Stomach (tissue), 8 donors: ENCODE measurements at regions not wholly inside any gene's neighbourhood (a gene's known extent, or its start where the extent isn't known, plus 50 kb on each side); places are given as distances from the start of the nearest gene placed in this dataset.
A peak's percentile ranks its signal among the peaks of the same experiment; 100 is the strongest.

Experiments
- DNase-seq, 2 donors: peaks; one replicate each; pipeline versions ENCODE4 v3.0.0 to v3.0.0-alpha.2; 2013 to 2019
- H3K27ac ChIP-seq, 5 donors: fragments of 200-600 bp in 4 of 5; sonication (generic) in 4 of 5; one replicate each; pipeline ENCODE4 v1.5.1; 2013 to 2019; ENCODE audit warnings: mild to moderate bottlenecking in 1 of 5, moderate library complexity in 1 of 5
- H3K27me3 ChIP-seq, 3 donors: fragments of 200-600 bp; sonication (generic); one replicate each; pipeline ENCODE4 v1.5.1; 2017 to 2019; ENCODE audit warnings: mixed run types in 1 of 3
- H3K36me3 ChIP-seq, 4 donors: fragments of 200-600 bp; sonication (generic); 1 replicate in 3 of 4; 2 replicates in 1 of 4; pipeline ENCODE4 v1.5.1; 2016 to 2019
- H3K4me1 ChIP-seq, 4 donors: fragments of 200-600 bp; sonication (generic); one replicate each; pipeline ENCODE4 v1.5.1; 2016 to 2019
- H3K4me3 ChIP-seq, 4 donors: fragments of 200-600 bp; sonication (generic) in 3 of 4; one replicate each; pipeline ENCODE4 v1.5.1; 2016 to 2019; ENCODE audit warnings: mild to moderate bottlenecking in 1 of 4
- H3K9me3 ChIP-seq, 4 donors: fragments of 200-600 bp; sonication (generic); one replicate each; pipeline ENCODE4 v1.5.1; 2016 to 2019
- CTCF ChIP-seq, 7 experiments: fragments of 450-650 bp in 4 of 7; fragments of 200-600 bp in 3 of 7; sonication (generic) in 3 of 7; IDR thresholded peaks; one replicate each; pipeline ENCODE4 v1.5.1; 2016 to 2019; ENCODE audit warnings: antibody characterized with exemption in 7 of 7, control low read depth in 2 of 7, mild to moderate bottlenecking in 1 of 7
- EP300 ChIP-seq: sonication (generic); formaldehyde crosslinking; IDR thresholded peaks from one replicate; pipeline ENCODE4 v1.6.1; 2017; ENCODE audit warnings: antibody characterized with exemption
- POLR2A ChIP-seq, 4 donors: fragments of 450-650 bp; IDR thresholded peaks; one replicate each; pipeline ENCODE4 v1.6.1; 2016; ENCODE audit warnings: antibody characterized with exemption in 4 of 4, control low read depth in 2 of 4, mild to moderate bottlenecking in 1 of 4, moderate library complexity in 1 of 4
- POLR2AphosphoS5 ChIP-seq, 3 donors: sonication (generic); formaldehyde crosslinking; IDR thresholded peaks; one replicate each; pipeline ENCODE4 v1.6.1; 2016; ENCODE audit warnings: antibody characterized with exemption in 3 of 3
- WGBS, 5 donors: extraction: QIAGEN DNeasy Blood & Tissue Kit in 3 of 5; methylation state at CpG; one replicate each; pipeline versions ENCODE4 v1.1.5 to v1.1.7; 2013 to 2018; 5-methylcytosine and 5-hydroxymethylcytosine counted together
- intact Hi-C: fragments of 100-400 bp; cut with DNase I; formaldehyde crosslinking; loops from one replicate; pipeline ENCODE4 v1.15.1; 2023; ENCODE audit warnings: low total_unique reads
- donor health status: healthy with polysubstance abuse.
- donor health status: Bipolar disorder and iron deficiency.
- donor health status: healthy.

GRCh38 chr10:2094171-2094570 is 356.8 kb upstream of the ADARB2 start:
- TF ChIP-seq EP300, result no peak
- Histone ChIP-seq H3K4me3 (no peak overlapping the region), H3K4me1 (no peaks in the 10 kb centered on the region), H3K27me3 (peaks cover 0 to 10% (median 0%) of the 10 kb centered on the region in 3 donors), H3K27ac (no peak overlapping the region), H3K9me3 (no peaks in the 10 kb centered on the region), H3K36me3 (no peaks in the 10 kb centered on the region)
- intact Hi-C loops, result no loop called here
- WGBS, 5 donors, result 85 to 92% (median 87%) methylated on average over 6 of the region's 6 CpGs
- DNase-seq, result no peak

- Histone ChIP-seq H3K27ac (no peak overlapping the region), H3K27me3 (no peaks in the 10 kb centered on the region), H3K4me1 (no peaks in the 10 kb centered on the region), H3K9me3 (no peaks in the 10 kb centered on the region), H3K4me3 (no peak overlapping the region), H3K36me3 (no peaks in the 10 kb centered on the region)
- 83 to 94% (median 90%) methylated on average over 15 to 16 of the region's 16 CpGs for WGBS, 5 donors
- no peak for DNase-seq
- TF ChIP-seq POLR2AphosphoS5 (IDR thresholded peaks at IDR 0.05), result no peak
- TF ChIP-seq CTCF (IDR thresholded peaks at IDR 0.05), result no peak
- TF ChIP-seq POLR2A (IDR thresholded peaks at IDR 0.05), result no peak
- TF ChIP-seq EP300, result no peak
- intact Hi-C loops, result no loop called here
These were observed 346.3 kb upstream of the ADARB2 start for GRCh38 chr10:2083591-2083990.

GRCh38 chr10:2081501-2081900 is 344.2 kb upstream of the ADARB2 start:
- H3K9me3 ChIP-seq, result no peaks in the 10 kb centered on the region
- peak in 1 of 2 donors; percentile 17 for DNase-seq
- 34 to 63% (median 45%) methylated on average over 3 of the region's 3 CpGs for WGBS, 5 donors
- no peaks in the 10 kb centered on the region for H3K4me1 ChIP-seq
- H3K27me3 ChIP-seq, result no peaks in the 10 kb centered on the region
- TF ChIP-seq POLR2A (IDR thresholded peaks at IDR 0.05) (no peak), EP300 (no peak), CTCF (IDR thresholded peaks at IDR 0.05) (no peak), POLR2AphosphoS5 (IDR thresholded peaks at IDR 0.05) (no peak)
- H3K27ac ChIP-seq, result no peak overlapping the region
- H3K36me3 ChIP-seq, result no peaks in the 10 kb centered on the region
- intact Hi-C loops, result no loop called here
- no peak overlapping the region for H3K4me3 ChIP-seq

- Histone ChIP-seq H3K4me1 (no peaks in the 10 kb centered on the region), H3K27me3 (no peaks in the 10 kb centered on the region), H3K36me3 (no peaks in the 10 kb centered on the region), H3K27ac (no peak overlapping the region), H3K4me3 (no peak overlapping the region), H3K9me3 (no peaks in the 10 kb centered on the region)
- 22 to 49% (median 30%) methylated on average over 4 of the region's 4 CpGs for WGBS, 5 donors
- intact Hi-C loops, result no loop called here
- DNase-seq, result peak in 1 of 2 donors; percentile 83
- no peak for TF ChIP-seq CTCF (IDR thresholded peaks at IDR 0.05)
- no peak for TF ChIP-seq EP300
These were observed 342.3 kb upstream of the ADARB2 start for GRCh38 chr10:2079603-2080078.

- 80 to 88% (median 84%) methylated on average over 5 of the region's 5 CpGs for WGBS, 5 donors
- intact Hi-C loops, result no loop called here
- H3K27me3 ChIP-seq, result no peaks in the 10 kb centered on the region
- no peak for DNase-seq
- H3K9me3 ChIP-seq, result no peaks in the 10 kb centered on the region
- TF ChIP-seq CTCF (IDR thresholded peaks at IDR 0.05), result no peak
- no peak for TF ChIP-seq EP300
- TF ChIP-seq POLR2AphosphoS5 (IDR thresholded peaks at IDR 0.05), result no peak
- TF ChIP-seq POLR2A (IDR thresholded peaks at IDR 0.05), result no peak
- no peak overlapping the region for H3K27ac ChIP-seq
- H3K36me3 ChIP-seq, result no peaks in the 10 kb centered on the region
- H3K4me1 ChIP-seq, result no peaks in the 10 kb centered on the region
- H3K4me3 ChIP-seq, result no peak overlapping the region
These were observed 339.9 kb upstream of the ADARB2 start for GRCh38 chr10:2077231-2077630.
